Hematopoietic multipotent progenitor cell treated with erythropoietin and hydrocortisone succinate and interleukin-3 and kit ligand, for 17 days (in vitro differentiated cells): ENCODE measurements at regions not wholly inside any gene's neighbourhood (a gene's known extent, or its start where the extent isn't known, plus 50 kb on each side); places are given as distances from the start of the nearest gene placed in this dataset.
"Not testable (repeated sequence)": the region's sequence is repeated elsewhere in the genome, so short reads cannot be mapped to it uniquely, and the experiment has no call there.

ENCODE experiments used
- DNase-seq: peaks from one replicate; pipeline ENCODE4 v3.0.0-alpha.2; 2015; ENCODE audit warnings: low spot score

GRCh38 chr3:177476921-177477435 is 279.7 kb upstream of the TBL1XR1 start:
- no peak for DNase-seq

- DNase-seq: no peak
These were observed 281.0 kb upstream of the TBL1XR1 start for GRCh38 chr3:177478170-177478867.

- no peak for DNase-seq
These were observed 282.3 kb upstream of the TBL1XR1 start for GRCh38 chr3:177479630-177480029.

GRCh38 chr3:177481329-177481728 is 284.0 kb upstream of the TBL1XR1 start:
- no peak for DNase-seq

GRCh38 chr3:177482048-177482691 is 284.9 kb upstream of the TBL1XR1 start:
- no peak for DNase-seq

GRCh38 chr3:177483182-177483967 is 286.1 kb upstream of the TBL1XR1 start:
- DNase-seq: no peak

GRCh38 chr3:177484206-177484605 is 286.9 kb upstream of the TBL1XR1 start:
- DNase-seq: no peak

GRCh38 chr3:177484926-177485325 is 287.6 kb upstream of the TBL1XR1 start:
- DNase-seq: no peak

GRCh38 chr3:177487635-177488186 is 290.4 kb upstream of the TBL1XR1 start:
- no peak for DNase-seq

GRCh38 chr3:177488740-177489139 is 291.5 kb upstream of the TBL1XR1 start:
- DNase-seq: no peak

GRCh38 chr3:177490626-177491025 is 293.3 kb upstream of the TBL1XR1 start:
- no peak for DNase-seq

GRCh38 chr3:177491296-177492032 is 294.2 kb upstream of the TBL1XR1 start:
- no peak for DNase-seq

GRCh38 chr3:177493091-177493490 is 295.8 kb upstream of the TBL1XR1 start:
- DNase-seq: no peak

- DNase-seq: no peak
These were observed 296.9 kb upstream of the TBL1XR1 start for GRCh38 chr3:177494216-177494615.

GRCh38 chr3:177495566-177495965 is 298.3 kb upstream of the TBL1XR1 start:
- no peak for DNase-seq

- DNase-seq: no peak
These were observed 301.0 kb upstream of the TBL1XR1 start for GRCh38 chr3:177498037-177498857.

GRCh38 chr3:177499039-177499438 is 301.8 kb upstream of the TBL1XR1 start:
- DNase-seq: not testable (repeated sequence)

- no peak for DNase-seq
These were observed 302.6 kb upstream of the TBL1XR1 start for GRCh38 chr3:177499779-177500423.

- DNase-seq: no peak
These were observed 313.5 kb upstream of the TBL1XR1 start for GRCh38 chr3:177510693-177511216.
